WTC11 (cell line): ENCODE measurements at regions not wholly inside any gene's neighbourhood (a gene's known extent, or its start where the extent isn't known, plus 50 kb on each side); places are given as distances from the start of the nearest gene placed in this dataset.

Experiments
- ATAC-seq: fragments of 200-7000 bp; cut with Tn5 transposase; 2 replicates; pipeline ENCODE4 v1.10.0; 2021; ENCODE audit warnings: mild to moderate bottlenecking, moderate library complexity
- CTCF ChIA-PET: fragments of 300-600 bp; sonication (Branson Sonifier 250); formaldehyde crosslinking; loops from one replicate; lab custom pipeline; 2021; ENCODE audit warnings: antibody characterized with exemption; lab: Charles Lee
- POLR2A ChIA-PET: fragments of 350-600 bp; sonication (Branson Sonifier 250); formaldehyde crosslinking; loops from one replicate; lab custom pipeline; 2021; ENCODE audit warnings: antibody characterized with exemption; lab: Charles Lee
- DNase-seq: peaks from one replicate; pipeline ENCODE4 v3.0.0; 2021; ENCODE audit warnings: low spot score
- H3K27ac Mint-ChIP-seq: 2 replicates; pipeline ENCODE4 v1.8.0; 2021; ENCODE audit warnings: mixed read lengths
- H3K27me3 Mint-ChIP-seq: 2 replicates; pipeline ENCODE4 v1.8.0; 2021; ENCODE audit warnings: low read depth, mild to moderate bottlenecking, moderate library complexity, mixed read lengths
- H3K36me3 Mint-ChIP-seq: 2 replicates; pipeline ENCODE4 v1.8.0; 2021; ENCODE audit warnings: mixed read lengths
- H3K4me1 Mint-ChIP-seq: 2 replicates; pipeline ENCODE4 v1.8.0; 2022; ENCODE audit warnings: mixed read lengths
- H3K4me3 Mint-ChIP-seq: 2 replicates; pipeline ENCODE4 v1.8.0; 2021; ENCODE audit warnings: mild to moderate bottlenecking, moderate library complexity, mixed read lengths
- H3K9me3 Mint-ChIP-seq: 2 replicates; pipeline ENCODE4 v1.8.0; 2021; ENCODE audit warnings: mixed read lengths
- ATF3 ChIP-seq: sonication (generic); formaldehyde crosslinking; conservative IDR thresholded peaks from 2 replicates; pipeline ENCODE4 v1.8.1; 2022; ENCODE audit warnings: mild to moderate bottlenecking, missing genetic modification reagents
- CBFB ChIP-seq: sonication (generic); formaldehyde crosslinking; IDR thresholded peaks from 2 replicates; pipeline ENCODE4 v1.8.1; 2022; ENCODE audit warnings: mild to moderate bottlenecking, low read depth, missing genetic modification reagents
- ESRRA ChIP-seq: sonication (generic); formaldehyde crosslinking; IDR thresholded peaks from 2 replicates; pipeline ENCODE4 v1.8.1; 2022; ENCODE audit warnings: mild to moderate bottlenecking, missing genetic modification reagents, borderline replicate concordance
- ETV6 ChIP-seq: sonication (generic); formaldehyde crosslinking; IDR thresholded peaks from 2 replicates; pipeline ENCODE4 v1.8.1; 2022; ENCODE audit warnings: mild to moderate bottlenecking, missing genetic modification reagents
- FOXK1 ChIP-seq: sonication (generic); formaldehyde crosslinking; IDR thresholded peaks from 2 replicates; pipeline ENCODE4 v1.8.0; 2022; ENCODE audit warnings: mild to moderate bottlenecking, moderate library complexity, missing genetic modification reagents
- FOXP1 ChIP-seq: sonication (generic); formaldehyde crosslinking; IDR thresholded peaks from 2 replicates; pipeline ENCODE4 v1.8.0; 2022; ENCODE audit warnings: missing genetic modification reagents, mild to moderate bottlenecking, moderate library complexity, borderline replicate concordance
- HMGA2 ChIP-seq: fragments of 250-450 bp; sonication (Bioruptor Pico); IDR thresholded peaks from 2 replicates; pipeline ENCODE4 v1.4.0; 2021; ENCODE audit warnings: mild to moderate bottlenecking, moderate library complexity
- IRF2 ChIP-seq: sonication (generic); formaldehyde crosslinking; IDR thresholded peaks from 2 replicates; pipeline ENCODE4 v1.8.0; 2022; ENCODE audit warnings: low read depth, missing genetic modification reagents, borderline replicate concordance
- JUN ChIP-seq: sonication (generic); formaldehyde crosslinking; IDR thresholded peaks from 2 replicates; pipeline ENCODE4 v1.8.0; 2023; ENCODE audit warnings: mild to moderate bottlenecking, missing genetic modification reagents
- KAT7 ChIP-seq: sonication (generic); formaldehyde crosslinking; IDR thresholded peaks from 2 replicates; pipeline ENCODE4 v1.8.1; 2023; ENCODE audit warnings: missing genetic modification reagents, mild to moderate bottlenecking, borderline replicate concordance
- NFATC4 ChIP-seq: fragments of 250-450 bp; sonication (Bioruptor Pico); IDR thresholded peaks from 2 replicates; pipeline ENCODE4 v1.9.0; 2021; ENCODE audit warnings: mild to moderate bottlenecking
- NFYB ChIP-seq: sonication (generic); formaldehyde crosslinking; conservative IDR thresholded peaks from 2 replicates; pipeline ENCODE4 v1.8.0; 2022; ENCODE audit warnings: low read depth, missing genetic modification reagents
- OVOL2 ChIP-seq: fragments of 250-450 bp; sonication (Bioruptor Pico); IDR thresholded peaks from 2 replicates; pipeline ENCODE4 v1.9.0; 2021; ENCODE audit warnings: mild to moderate bottlenecking, borderline replicate concordance
- RELA ChIP-seq: sonication (generic); formaldehyde crosslinking; IDR thresholded peaks from 2 replicates; pipeline ENCODE4 v1.8.1; 2022; ENCODE audit warnings: missing genetic modification reagents, mild to moderate bottlenecking, borderline replicate concordance
- RORB ChIP-seq: fragments of 250-450 bp; sonication (Bioruptor Pico); IDR thresholded peaks from 2 replicates; pipeline ENCODE4 v1.9.0; 2021; ENCODE audit warnings: mild to moderate bottlenecking
- SOX15 ChIP-seq: fragments of 250-450 bp; sonication (Bioruptor Pico); IDR thresholded peaks from 2 replicates; pipeline ENCODE4 v1.9.0; 2021; ENCODE audit warnings: mild to moderate bottlenecking
- TP53 ChIP-seq: sonication (generic); formaldehyde crosslinking; IDR thresholded peaks from 2 replicates; pipeline ENCODE4 v1.8.1; 2023; ENCODE audit warnings: mild to moderate bottlenecking, missing genetic modification reagents
- ZNF263 ChIP-seq: sonication (generic); formaldehyde crosslinking; IDR thresholded peaks from 2 replicates; pipeline ENCODE4 v1.8.1; 2022; ENCODE audit warnings: low read depth, mild to moderate bottlenecking, moderate library complexity, missing genetic modification reagents
- ZNF423 ChIP-seq: fragments of 250-450 bp; sonication (Bioruptor Pico); IDR thresholded peaks from 2 replicates; pipeline ENCODE4 v2.1.2; 2022; ENCODE audit warnings: mild to moderate bottlenecking, moderate library complexity
- TF ChIP-seq, protein P1 (sequence below): sonication (generic); formaldehyde crosslinking; IDR thresholded peaks from 2 replicates; pipeline ENCODE4 v1.8.1; 2023; ENCODE audit warnings: mild to moderate bottlenecking, moderate library complexity, missing genetic modification reagents
- TF ChIP-seq, protein P2 (sequence below): sonication (generic); formaldehyde crosslinking; IDR thresholded peaks from 2 replicates; pipeline ENCODE4 v1.8.1; 2023; ENCODE audit warnings: mild to moderate bottlenecking, missing genetic modification reagents, moderate library complexity
- TF ChIP-seq, protein P3 (sequence below): sonication (generic); formaldehyde crosslinking; IDR thresholded peaks from 2 replicates; pipeline ENCODE4 v1.8.0; 2022; ENCODE audit warnings: mild to moderate bottlenecking, missing genetic modification reagents
- TF ChIP-seq, protein P4 (sequence below): sonication (generic); formaldehyde crosslinking; IDR thresholded peaks from 2 replicates; pipeline ENCODE4 v1.8.1; 2023; ENCODE audit warnings: mild to moderate bottlenecking, missing genetic modification reagents, moderate library complexity
- TF ChIP-seq, protein P5 (sequence below): fragments of 200-600 bp; IDR thresholded peaks from 2 replicates; pipeline ENCODE4 v1.8.0; 2022; ENCODE audit warnings: antibody characterized with exemption

DNA sequence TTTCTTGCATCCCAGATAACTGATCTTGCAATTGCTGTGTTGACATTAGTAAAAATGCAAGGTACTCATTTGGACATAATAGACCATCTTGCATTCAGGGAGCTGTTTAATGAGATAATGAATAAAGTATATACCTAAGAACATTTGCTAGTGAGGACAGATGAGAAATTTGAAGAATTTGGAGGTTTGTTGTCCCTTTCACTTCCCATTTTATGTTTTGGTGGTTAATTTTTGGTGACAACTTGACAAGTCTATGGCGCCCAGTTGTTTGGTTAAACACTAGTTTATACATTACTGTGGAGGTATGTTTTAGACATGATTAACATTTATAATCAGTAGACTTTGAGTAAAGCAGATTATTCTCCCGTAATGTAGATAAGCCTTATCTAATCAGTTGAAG is 300.2 kb upstream of the SYNCRIP start (continued):
- TF ChIP-seq, protein P1, sequence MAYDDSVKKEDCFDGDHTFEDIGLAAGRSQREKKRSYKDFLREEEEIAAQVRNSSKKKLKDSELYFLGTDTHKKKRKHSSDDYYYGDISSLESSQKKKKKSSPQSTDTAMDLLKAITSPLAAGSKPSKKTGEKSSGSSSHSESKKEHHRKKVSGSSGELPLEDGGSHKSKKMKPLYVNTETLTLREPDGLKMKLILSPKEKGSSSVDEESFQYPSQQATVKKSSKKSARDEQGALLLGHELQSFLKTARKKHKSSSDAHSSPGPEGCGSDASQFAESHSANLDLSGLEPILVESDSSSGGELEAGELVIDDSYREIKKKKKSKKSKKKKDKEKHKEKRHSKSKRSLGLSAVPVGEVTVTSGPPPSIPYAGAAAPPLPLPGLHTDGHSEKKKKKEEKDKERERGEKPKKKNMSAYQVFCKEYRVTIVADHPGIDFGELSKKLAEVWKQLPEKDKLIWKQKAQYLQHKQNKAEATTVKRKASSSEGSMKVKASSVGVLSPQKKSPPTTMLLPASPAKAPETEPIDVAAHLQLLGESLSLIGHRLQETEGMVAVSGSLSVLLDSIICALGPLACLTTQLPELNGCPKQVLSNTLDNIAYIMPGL (CRISPR knock-in tag) = no peak
- no peak for TF ChIP-seq KAT7 (CRISPR knock-in tag)
- no peak for TF ChIP-seq ZNF263 (CRISPR knock-in tag)
- TF ChIP-seq ATF3 = no peak
- no peak for TF ChIP-seq FOXP1
- TF ChIP-seq ETV6 (CRISPR knock-in tag) = no peak

DNA sequence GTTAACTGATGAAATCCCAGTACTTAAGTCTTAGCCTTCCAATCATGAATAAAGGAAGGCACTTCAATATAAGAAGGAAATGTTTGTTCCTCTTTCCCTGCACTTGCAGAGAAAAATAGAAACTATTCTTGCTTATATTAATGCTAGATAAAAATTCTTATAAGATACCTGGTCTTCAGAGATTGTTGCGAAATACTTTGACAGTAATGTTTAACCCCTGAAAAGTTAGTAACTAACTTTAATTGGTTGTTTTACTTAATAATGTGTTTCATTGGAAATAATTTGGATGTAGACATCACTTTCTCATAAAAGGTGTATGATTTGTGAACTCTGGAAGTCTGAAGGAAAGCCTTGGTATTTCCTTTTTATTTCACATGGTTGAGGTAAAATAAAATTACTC is 294.2 kb upstream of the SYNCRIP start:
- ChIA-PET POLR2A (no interaction called here), CTCF (no interaction called here)
- H3K27me3 Mint-ChIP-seq = no peaks in the 10 kb centered on the region; the same call in 1 of the 2 replicates
- peaks cover 55% of the 10 kb centered on the region for H3K9me3 Mint-ChIP-seq
- no peak overlapping the region for H3K4me3 Mint-ChIP-seq
- H3K27ac Mint-ChIP-seq = no peak overlapping the region
- no peaks in the 10 kb centered on the region for H3K4me1 Mint-ChIP-seq
- ATAC-seq = no peak
- TF ChIP-seq TP53 = no peak
- no peak for TF ChIP-seq JUN (CRISPR knock-in tag)
- TF ChIP-seq SOX15 (CRISPR knock-in tag) = no peak
- TF ChIP-seq OVOL2 = no peak
- TF ChIP-seq, protein P2, sequence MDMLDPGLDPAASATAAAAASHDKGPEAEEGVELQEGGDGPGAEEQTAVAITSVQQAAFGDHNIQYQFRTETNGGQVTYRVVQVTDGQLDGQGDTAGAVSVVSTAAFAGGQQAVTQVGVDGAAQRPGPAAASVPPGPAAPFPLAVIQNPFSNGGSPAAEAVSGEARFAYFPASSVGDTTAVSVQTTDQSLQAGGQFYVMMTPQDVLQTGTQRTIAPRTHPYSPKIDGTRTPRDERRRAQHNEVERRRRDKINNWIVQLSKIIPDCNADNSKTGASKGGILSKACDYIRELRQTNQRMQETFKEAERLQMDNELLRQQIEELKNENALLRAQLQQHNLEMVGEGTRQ (CRISPR knock-in tag) = no peak
- TF ChIP-seq ESRRA = no peak
- TF ChIP-seq HMGA2 (CRISPR knock-in tag) = no peak
- DNase-seq = no peak
- peaks cover 47% of the 10 kb centered on the region for H3K36me3 Mint-ChIP-seq

- CTCF ChIA-PET = interaction anchor here (0.7 to 1.6 kb wide), 8 partner anchors 12 to 1014 kb away, joined by 3 to 7 read pairs (median 3); partner anchors contain the start of gene HTR1E
- ATAC-seq = peak; percentile 98
Observed at GRCh38 chr6:85923013-85923430, 280.3 kb upstream of the SYNCRIP start.

More at GRCh38 chr6:85923013-85923430, 280.3 kb upstream of the SYNCRIP start:
- Mint-ChIP-seq H3K4me1 (no peaks in the 10 kb centered on the region), H3K27me3 (no peaks in the 10 kb centered on the region; the same call in none of the 2 replicates), H3K27ac (no peak overlapping the region), H3K4me3 (no peak overlapping the region), H3K9me3 (peaks cover 16% of the 10 kb centered on the region), H3K36me3 (no peaks in the 10 kb centered on the region)
- POLR2A ChIA-PET = no interaction called here
- TF ChIP-seq, protein P3, sequence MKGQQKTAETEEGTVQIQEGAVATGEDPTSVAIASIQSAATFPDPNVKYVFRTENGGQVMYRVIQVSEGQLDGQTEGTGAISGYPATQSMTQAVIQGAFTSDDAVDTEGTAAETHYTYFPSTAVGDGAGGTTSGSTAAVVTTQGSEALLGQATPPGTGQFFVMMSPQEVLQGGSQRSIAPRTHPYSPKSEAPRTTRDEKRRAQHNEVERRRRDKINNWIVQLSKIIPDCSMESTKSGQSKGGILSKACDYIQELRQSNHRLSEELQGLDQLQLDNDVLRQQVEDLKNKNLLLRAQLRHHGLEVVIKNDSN (CRISPR knock-in tag) = no peak
- TF ChIP-seq IRF2 (no peak), FOXK1 (CRISPR knock-in tag) (no peak), NFYB (CRISPR knock-in tag) (no peak), RORB (CRISPR knock-in tag) (no peak), ZNF423 (peak; percentile 78; the same call in 1 of the 2 replicates), CBFB (CRISPR knock-in tag) (no peak), RELA (CRISPR knock-in tag) (no peak), NFATC4 (CRISPR knock-in tag) (no peak)
- TF ChIP-seq, protein P4, sequence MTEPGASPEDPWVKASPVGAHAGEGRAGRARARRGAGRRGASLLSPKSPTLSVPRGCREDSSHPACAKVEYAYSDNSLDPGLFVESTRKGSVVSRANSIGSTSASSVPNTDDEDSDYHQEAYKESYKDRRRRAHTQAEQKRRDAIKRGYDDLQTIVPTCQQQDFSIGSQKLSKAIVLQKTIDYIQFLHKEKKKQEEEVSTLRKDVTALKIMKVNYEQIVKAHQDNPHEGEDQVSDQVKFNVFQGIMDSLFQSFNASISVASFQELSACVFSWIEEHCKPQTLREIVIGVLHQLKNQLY (CRISPR knock-in tag) = no peak
- TF ChIP-seq, protein P5, sequence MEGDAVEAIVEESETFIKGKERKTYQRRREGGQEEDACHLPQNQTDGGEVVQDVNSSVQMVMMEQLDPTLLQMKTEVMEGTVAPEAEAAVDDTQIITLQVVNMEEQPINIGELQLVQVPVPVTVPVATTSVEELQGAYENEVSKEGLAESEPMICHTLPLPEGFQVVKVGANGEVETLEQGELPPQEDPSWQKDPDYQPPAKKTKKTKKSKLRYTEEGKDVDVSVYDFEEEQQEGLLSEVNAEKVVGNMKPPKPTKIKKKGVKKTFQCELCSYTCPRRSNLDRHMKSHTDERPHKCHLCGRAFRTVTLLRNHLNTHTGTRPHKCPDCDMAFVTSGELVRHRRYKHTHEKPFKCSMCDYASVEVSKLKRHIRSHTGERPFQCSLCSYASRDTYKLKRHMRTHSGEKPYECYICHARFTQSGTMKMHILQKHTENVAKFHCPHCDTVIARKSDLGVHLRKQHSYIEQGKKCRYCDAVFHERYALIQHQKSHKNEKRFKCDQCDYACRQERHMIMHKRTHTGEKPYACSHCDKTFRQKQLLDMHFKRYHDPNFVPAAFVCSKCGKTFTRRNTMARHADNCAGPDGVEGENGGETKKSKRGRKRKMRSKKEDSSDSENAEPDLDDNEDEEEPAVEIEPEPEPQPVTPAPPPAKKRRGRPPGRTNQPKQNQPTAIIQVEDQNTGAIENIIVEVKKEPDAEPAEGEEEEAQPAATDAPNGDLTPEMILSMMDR = peak; percentile 47
- DNase-seq = peak; percentile 31
